SU-DHL-6 (cell line): ENCODE measurements at regions not wholly inside any gene's neighbourhood (a gene's known extent, or its start where the extent isn't known, plus 50 kb on each side); places are given as distances from the start of the nearest gene placed in this dataset.

Experiments used
- H2AFZ ChIP-seq: fragments of 200-600 bp; sonication (generic); 2 replicates; pipeline ENCODE4 v1.6.1; 2014; ENCODE audit warnings: low read depth, mild to moderate bottlenecking, moderate library complexity, mixed read lengths, antibody characterized with exemption, low read length; ENCODE audit not compliant: severe bottlenecking
- H3F3A ChIP-seq: fragments of 200-600 bp; shearing (Covaris generic); 2 replicates; pipeline ENCODE4 v1.6.0; 2016; ENCODE audit warnings: antibody characterized with exemption, mild to moderate bottlenecking; ENCODE audit not compliant: insufficient read depth
- H3K27ac ChIP-seq: fragments of 200-600 bp; sonication (generic); 2 replicates; pipeline ENCODE4 v1.5.1; 2016; ENCODE audit warnings: low read depth, mild to moderate bottlenecking, low read length, moderate library complexity, mixed read lengths
- H3K27me3 ChIP-seq: fragments of 200-600 bp; sonication (generic), shearing (Covaris generic); 2 replicates; pipeline ENCODE4 v1.6.0; 2014; ENCODE audit warnings: mild to moderate bottlenecking, low read length
- H3K36me3 ChIP-seq: fragments of 200-600 bp; sonication (generic); 2 replicates; pipeline ENCODE4 v1.6.1; 2014; ENCODE audit warnings: mild to moderate bottlenecking, low read length, mixed read lengths
- H3K4me2 ChIP-seq: fragments of 300-600, 200-600 bp; shearing (Covaris generic), sonication (generic); 2 replicates; pipeline ENCODE4 v1.6.0; 2014; ENCODE audit warnings: low read length, low read depth, mild to moderate bottlenecking; ENCODE audit not compliant: poor library complexity, severe bottlenecking
- H3K4me3 ChIP-seq: fragments of 200-600 bp; sonication (generic); 2 replicates; pipeline ENCODE4 v1.5.1; 2014; ENCODE audit warnings: antibody characterized with exemption, low read length, mild to moderate bottlenecking, mixed read lengths; ENCODE audit not compliant: insufficient read depth, poor library complexity, severe bottlenecking
- H3K79me2 ChIP-seq: fragments of 200-600 bp; sonication (generic); 2 replicates; pipeline ENCODE4 v1.6.1; 2014; ENCODE audit warnings: mild to moderate bottlenecking, low read length, moderate library complexity; ENCODE audit not compliant: insufficient read depth
- H3K9ac ChIP-seq: fragments of 200-600 bp; sonication (generic); 2 replicates; pipeline ENCODE4 v1.7.0; 2014; ENCODE audit warnings: mild to moderate bottlenecking, low read length
- H3K9me2 ChIP-seq: fragments of 200-600 bp; sonication (generic); replicated peaks from 2 replicates; pipeline ENCODE4 v1.6.1; 2014; ENCODE audit warnings: low read length; ENCODE audit not compliant: insufficient read depth
- H3K9me3 ChIP-seq: fragments of 200-600 bp; sonication (generic); 2 replicates; pipeline ENCODE4 v1.6.1; 2014; ENCODE audit warnings: low read length, mixed read lengths; ENCODE audit not compliant: insufficient read depth
- H4K20me1 ChIP-seq: fragments of 200-600 bp; sonication (generic); 2 replicates; pipeline ENCODE4 v1.6.1; 2014; ENCODE audit warnings: low read depth, mild to moderate bottlenecking, antibody characterized with exemption, low read length, moderate library complexity, mixed read lengths
- CTCF ChIP-seq: fragments of 200-600 bp; sonication (generic); IDR thresholded peaks from one replicate; pipeline ENCODE4 v1.5.1; 2017; ENCODE audit warnings: antibody characterized with exemption, mild to moderate bottlenecking, low read length, moderate library complexity; ENCODE audit not compliant: insufficient read depth, poor library complexity, severe bottlenecking
- EZH2phosphoT487 ChIP-seq: fragments of 200-600 bp; sonication (generic), shearing (Covaris generic); conservative IDR thresholded peaks from 2 replicates; pipeline ENCODE4 v1.6.1; 2018; ENCODE audit warnings: mild to moderate bottlenecking, antibody characterized with exemption, low read length, moderate library complexity, mixed read lengths

- no peaks in the 10 kb centered on the region for H3K27me3 ChIP-seq
Measured at GRCh38 chr3:31297726-31298298, 234.9 kb upstream of the STT3B start.

DNA sequence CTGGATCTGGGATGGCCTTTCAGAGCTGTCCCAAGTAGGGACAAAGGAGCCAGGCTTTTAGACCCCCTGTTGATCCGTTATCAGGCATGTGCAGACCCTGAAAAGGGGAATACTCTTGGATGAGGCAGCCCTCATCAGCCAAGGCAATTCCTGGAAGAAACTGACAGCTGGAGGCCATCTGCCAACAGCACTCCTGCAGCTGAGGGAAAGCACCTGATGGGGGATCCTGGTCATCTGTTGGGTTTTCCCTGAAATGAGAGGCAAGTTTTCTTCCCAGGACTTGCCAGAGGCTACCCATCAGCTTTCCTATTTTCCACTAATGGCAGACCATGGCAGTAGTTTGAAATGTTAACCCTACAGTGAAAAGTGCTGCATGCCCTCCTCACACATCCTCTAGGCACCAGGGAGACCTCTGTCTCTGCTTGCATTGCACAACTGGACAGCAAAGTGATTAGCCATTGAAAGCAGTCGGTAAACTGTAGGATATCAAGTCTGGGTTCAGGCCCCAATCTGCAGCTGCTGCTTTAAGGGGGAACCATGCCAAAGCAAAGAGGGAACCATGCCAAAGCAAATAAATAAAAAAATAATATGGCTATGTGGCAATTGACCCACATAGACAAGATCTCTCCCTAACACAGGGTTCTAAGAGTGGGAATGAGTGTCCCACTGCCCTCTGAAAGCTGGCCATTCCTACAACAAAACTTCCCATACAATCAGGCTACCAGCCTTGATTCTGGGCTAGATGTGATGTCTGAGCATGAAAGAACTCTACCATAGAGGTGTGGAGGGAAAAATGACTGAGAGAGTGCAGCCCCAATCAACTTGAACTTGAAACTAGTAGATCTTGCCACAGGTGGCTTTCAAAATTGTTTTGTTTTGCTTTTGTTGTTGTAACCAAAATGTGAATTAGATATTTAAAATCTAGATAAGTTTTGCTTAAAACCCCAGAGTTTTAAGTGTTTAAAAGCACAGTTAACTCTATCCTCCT lies 232.0 kb upstream of the STT3B start:
- no peaks in the 10 kb centered on the region for H4K20me1 ChIP-seq
- H3K9me3 ChIP-seq: no peaks in the 10 kb centered on the region
- H3K4me3 ChIP-seq: no peak overlapping the region
- no peaks in the 10 kb centered on the region for H3K27me3 ChIP-seq
- H2AFZ ChIP-seq: no peak overlapping the region
- H3K79me2 ChIP-seq: no peaks in the 10 kb centered on the region
- no peaks in the 10 kb centered on the region for H3F3A ChIP-seq
- H3K9ac ChIP-seq: no peak overlapping the region
- TF ChIP-seq CTCF (no peak), EZH2phosphoT487 (no peak)
- H3K9me2 ChIP-seq: no peaks in the 10 kb centered on the region
- no peaks in the 10 kb centered on the region for H3K36me3 ChIP-seq
- H3K27ac ChIP-seq: no peak overlapping the region
- H3K4me2 ChIP-seq: no peak overlapping the region

More at GRCh38 chr3:31297726-31298298, 234.9 kb upstream of the STT3B start:
- H3K9me2 ChIP-seq: no peaks in the 10 kb centered on the region
- H4K20me1 ChIP-seq: no peaks in the 10 kb centered on the region
- no peak overlapping the region for H2AFZ ChIP-seq
- no peak overlapping the region for H3K9ac ChIP-seq
- no peaks in the 10 kb centered on the region for H3K36me3 ChIP-seq
- no peak for TF ChIP-seq CTCF
- TF ChIP-seq EZH2phosphoT487: no peak
- no peak overlapping the region for H3K4me3 ChIP-seq
- H3K27ac ChIP-seq: no peak overlapping the region
- no peak overlapping the region for H3K4me2 ChIP-seq
- H3F3A ChIP-seq: no peaks in the 10 kb centered on the region
- H3K9me3 ChIP-seq: no peaks in the 10 kb centered on the region
- H3K79me2 ChIP-seq: no peaks in the 10 kb centered on the region

- Histone ChIP-seq H2AFZ (no peak overlapping the region), H3K9ac (no peak overlapping the region), H3K36me3 (no peaks in the 10 kb centered on the region), H3K9me2 (no peaks in the 10 kb centered on the region), H3K79me2 (no peaks in the 10 kb centered on the region), H4K20me1 (no peaks in the 10 kb centered on the region), H3K27ac (no peak overlapping the region), H3K27me3 (no peaks in the 10 kb centered on the region), H3K4me3 (no peak overlapping the region), H3K4me2 (no peak overlapping the region), H3F3A (no peaks in the 10 kb centered on the region), H3K9me3 (no peaks in the 10 kb centered on the region)
- no peak for TF ChIP-seq EZH2phosphoT487
- TF ChIP-seq CTCF: no peak
Measured at GRCh38 chr3:31302343-31302742, 230.4 kb upstream of the STT3B start.
